GM18517 (cell line): ENCODE measurements at regions not wholly inside any gene's neighbourhood (a gene's known extent, or its start where the extent isn't known, plus 50 kb on each side); places are given as distances from the start of the nearest gene placed in this dataset.
"Not testable (repeated sequence)": the region's sequence is repeated elsewhere in the genome, so short reads cannot be mapped to it uniquely, and the experiment has no call there.

Experiments
- ATAC-seq: cut with Tn5 transposase; IDR thresholded peaks from one replicate; pipeline ENCODE4 v1.9.1; 2021; ENCODE audit warnings: mild to moderate bottlenecking, moderate library complexity; ENCODE audit not compliant: unreplicated experiment

DNA sequence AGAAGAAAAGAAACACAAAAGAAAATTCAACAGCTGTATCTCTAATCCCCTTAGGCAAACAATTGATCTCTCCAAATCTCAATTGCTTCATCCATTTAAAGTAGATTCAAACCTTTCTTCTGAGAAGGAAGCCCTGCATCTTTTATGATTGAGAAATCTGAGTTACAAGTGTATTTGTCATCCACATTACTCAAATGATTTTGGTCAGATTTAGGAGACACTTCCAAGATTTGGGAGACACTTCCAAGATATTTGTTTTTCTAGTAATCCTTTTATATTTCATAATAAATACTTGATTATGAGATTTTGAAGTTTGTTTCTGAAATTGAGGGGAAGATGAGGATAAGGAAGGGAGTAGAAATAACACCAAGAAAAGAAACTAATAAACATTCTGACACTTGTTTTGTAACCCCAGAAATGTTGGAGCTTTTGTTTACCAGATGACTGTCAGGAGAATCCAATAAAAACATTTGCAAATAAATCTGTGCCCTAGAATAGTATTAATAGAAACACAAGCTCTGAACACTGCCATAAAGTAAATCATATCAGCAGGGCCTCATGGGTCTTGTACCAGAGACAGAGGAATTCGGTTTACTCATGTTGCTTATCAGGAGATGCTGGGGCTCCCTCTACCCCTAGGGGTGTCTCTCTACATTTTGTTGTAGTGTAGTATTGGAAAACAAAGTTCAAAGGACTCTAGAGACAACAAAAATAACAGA, 314.3 kb upstream of the NT5E start:
- ATAC-seq, result no peak

DNA sequence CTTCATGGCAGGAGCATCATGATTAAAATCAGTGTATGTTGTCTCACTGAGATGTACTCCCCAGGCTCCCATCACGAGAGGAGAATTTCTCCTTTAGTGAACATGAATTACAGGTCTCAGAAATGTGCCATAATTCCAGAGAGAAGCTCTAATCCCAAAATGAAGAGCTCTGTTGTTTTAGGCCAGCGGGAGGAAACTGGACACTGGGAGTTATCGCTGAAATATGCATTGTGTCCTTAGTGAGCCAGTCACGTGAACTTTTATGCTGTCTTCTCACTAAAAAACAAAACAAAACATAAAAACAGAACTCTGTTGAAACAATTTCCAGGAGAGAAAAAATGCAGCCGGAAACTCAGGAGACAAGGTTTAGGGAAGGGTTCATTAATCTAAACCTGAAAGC, 315.7 kb upstream of the NT5E start:
- no peak for ATAC-seq

GRCh38 chr6:85132091-85132490, 317.8 kb upstream of the NT5E start:
- no peak for ATAC-seq

GRCh38 chr6:85130743-85131142, 319.1 kb upstream of the NT5E start:
- no peak for ATAC-seq

DNA sequence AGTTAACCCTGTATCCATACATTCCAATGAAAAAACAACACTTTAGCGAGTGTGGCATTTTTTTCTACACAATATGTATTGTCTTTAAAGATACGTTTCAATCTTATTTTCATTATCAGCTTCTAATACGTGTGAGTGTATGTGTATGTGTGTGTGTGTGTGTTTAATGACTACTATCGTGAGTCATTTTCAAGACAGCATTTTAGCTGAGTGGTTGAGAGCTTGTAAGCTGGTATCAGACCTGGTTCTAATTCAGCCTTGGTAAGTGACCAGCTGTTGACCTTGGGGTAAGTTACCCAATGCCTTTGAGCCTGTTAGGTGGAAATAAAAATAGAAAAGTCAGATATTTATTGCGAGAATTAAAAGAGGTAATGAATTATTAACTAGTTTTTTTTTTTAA, 320.0 kb upstream of the NT5E start:
- ATAC-seq, result no peak

- no peak for ATAC-seq
These were observed 321.1 kb upstream of the NT5E start for GRCh38 chr6:85128781-85129180.

DNA sequence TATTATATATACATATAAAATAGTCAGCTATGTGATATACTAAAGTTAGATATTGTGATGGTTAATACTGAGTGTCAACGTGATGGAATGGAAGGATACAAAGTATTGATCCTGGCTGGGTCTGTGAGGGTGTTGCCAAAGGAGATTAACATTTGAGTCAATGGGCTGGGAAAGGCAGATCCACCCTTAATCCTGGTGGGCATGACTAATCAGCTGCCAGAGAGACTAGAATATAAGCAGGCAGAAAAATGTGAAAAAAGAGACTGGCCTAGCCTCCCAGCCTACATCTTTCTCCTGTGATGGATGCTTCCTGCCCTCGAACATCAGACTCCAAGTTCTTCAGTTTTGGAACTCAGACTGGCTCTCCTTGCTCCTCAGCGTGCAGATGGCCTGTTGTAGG, 321.6 kb upstream of the NT5E start:
- ATAC-seq, result not testable (repeated sequence)

- ATAC-seq, result no peak
These were observed 322.1 kb upstream of the NT5E start for GRCh38 chr6:85127696-85128243.

DNA sequence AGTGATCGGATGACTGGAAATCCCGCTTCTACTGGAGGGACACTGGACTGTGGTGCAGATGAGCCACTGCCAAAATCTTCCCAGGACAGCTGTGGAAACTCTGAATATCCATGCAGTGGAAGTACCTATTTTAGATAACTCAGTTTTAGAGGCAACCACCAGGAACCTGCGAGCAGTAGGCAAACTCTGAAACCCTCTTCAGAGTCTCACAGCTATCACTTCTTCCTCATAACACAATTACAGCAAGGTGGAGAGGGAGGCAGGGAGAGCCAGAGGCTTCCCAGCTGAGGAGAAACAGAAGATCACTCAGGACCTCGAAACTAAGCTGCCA, 322.8 kb upstream of the NT5E start:
- no peak for ATAC-seq

GRCh38 chr6:85126485-85127167, 323.3 kb upstream of the NT5E start:
- ATAC-seq, result no peak

GRCh38 chr6:85125526-85125925, 324.4 kb upstream of the NT5E start:
- ATAC-seq, result no peak

GRCh38 chr6:85124472-85125354, 325.2 kb upstream of the NT5E start:
- no peak for ATAC-seq

GRCh38 chr6:85121158-85121557, 328.7 kb upstream of the NT5E start:
- ATAC-seq, result no peak

DNA sequence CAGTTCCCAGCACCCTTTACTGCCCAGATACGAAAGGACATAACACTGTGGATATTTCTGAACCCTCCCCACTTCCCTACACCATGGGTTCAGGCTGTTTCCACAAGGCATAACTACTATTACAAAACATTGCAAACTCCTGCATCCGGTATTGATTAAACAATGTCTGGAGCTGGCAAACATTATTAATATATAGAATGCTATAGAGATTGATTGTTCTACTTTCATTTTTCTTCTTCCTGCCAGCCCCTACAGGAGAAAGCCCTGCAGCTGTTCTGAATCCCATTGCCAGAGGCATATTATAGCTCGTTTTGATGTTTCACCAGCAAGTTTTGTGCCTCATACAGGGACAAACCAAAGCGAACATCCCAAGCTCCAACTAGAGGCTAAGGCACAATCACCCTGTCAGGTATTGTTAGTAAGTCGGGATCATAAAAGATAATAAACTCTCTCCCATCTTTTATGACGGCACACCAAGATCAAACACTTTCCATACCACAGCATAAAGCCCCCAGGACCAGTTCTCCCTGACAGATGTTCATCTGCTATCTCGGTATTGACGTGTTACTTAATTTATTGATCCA, 331.1 kb upstream of the NT5E start:
- ATAC-seq, result no peak

- ATAC-seq, result no peak
These were observed 331.6 kb upstream of the NT5E start for GRCh38 chr6:85118233-85118632.

GRCh38 chr6:85116475-85116874, 333.4 kb upstream of the NT5E start:
- no peak for ATAC-seq

DNA sequence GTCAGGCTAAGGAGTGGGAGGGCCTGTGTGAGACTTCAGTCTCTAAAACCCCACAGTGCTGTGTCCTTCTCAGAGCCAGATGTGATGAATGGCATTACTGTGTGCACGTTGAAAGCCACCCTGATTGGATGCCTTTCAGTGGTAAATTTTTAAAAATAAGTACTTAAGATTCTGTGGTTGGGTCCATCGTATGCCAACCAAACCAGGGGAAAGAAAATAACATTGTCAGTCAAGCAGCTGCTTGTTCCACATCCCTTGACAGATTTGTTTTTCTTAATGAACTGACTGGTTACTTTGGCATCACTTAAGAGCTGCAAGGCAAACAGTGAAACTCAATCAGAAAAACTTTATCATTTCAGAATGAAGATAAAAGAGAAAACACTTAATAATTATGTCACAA, 334.0 kb upstream of the NT5E start:
- ATAC-seq, result no peak

- ATAC-seq, result no peak
These were observed 334.5 kb upstream of the NT5E start for GRCh38 chr6:85115376-85115775.

DNA sequence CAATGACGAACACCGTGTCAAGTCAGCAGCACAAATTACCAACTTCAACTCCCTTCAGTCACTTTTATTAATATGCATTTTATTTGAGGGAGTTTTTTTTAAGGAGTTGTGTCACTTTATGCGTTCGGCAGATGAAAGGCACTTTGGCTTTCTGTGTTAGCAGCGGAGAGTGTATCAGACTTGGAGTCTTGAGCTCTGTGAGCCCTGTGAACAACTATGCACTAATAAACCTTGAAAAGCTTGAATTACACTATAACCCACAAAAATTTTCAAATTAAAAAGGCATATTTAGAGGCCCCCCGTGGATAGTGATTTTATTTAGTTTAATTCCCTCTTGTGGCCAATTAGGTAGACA, 335.3 kb upstream of the NT5E start:
- ATAC-seq, result no peak

GRCh38 chr6:85113934-85114580, 335.8 kb upstream of the NT5E start:
- ATAC-seq, result no peak

GRCh38 chr6:85112540-85112939, 337.3 kb upstream of the NT5E start:
- no peak for ATAC-seq
